PC-9 (cell line): ENCODE measurements at regions not wholly inside any gene's neighbourhood (a gene's known extent, or its start where the extent isn't known, plus 50 kb on each side); places are given as distances from the start of the nearest gene placed in this dataset.

ENCODE experiments used
- BruUV-seq: library from RNA; stranded (reverse); fragments of 400-500 nt; replicated peaks from 2 replicates; lab custom pipeline; 2021; lab: Mats Ljungman, UMichigan
- CTCF ChIA-PET: fragments of 300-600 bp; sonication (Branson Sonifier 250); formaldehyde crosslinking; loops from one replicate; lab custom pipeline; 2022; ENCODE audit warnings: antibody characterized with exemption; lab: Charles Lee
- POLR2A ChIA-PET: fragments of 300-600 bp; sonication (Branson Sonifier 250); formaldehyde crosslinking; loops from one replicate; lab custom pipeline; 2022; ENCODE audit warnings: antibody characterized with exemption; ENCODE audit not compliant: unreplicated experiment; lab: Charles Lee
- DNase-seq, 2 experiments: peaks; one replicate each; pipeline versions ENCODE4 v3.0.0 to v3.0.0-alpha.2; 2015 to 2022; ENCODE audit warnings: mixed read lengths in 1 of 2
- H2AFZ ChIP-seq: fragments of 200-600 bp; sonication (generic); 2 replicates; pipeline ENCODE4 v1.8.1; 2017; ENCODE audit warnings: antibody characterized with exemption
- H3F3A ChIP-seq: fragments of 200-600 bp; sonication (generic); 2 replicates; pipeline ENCODE4 v1.8.1; 2017; ENCODE audit warnings: antibody characterized with exemption, mild to moderate bottlenecking, low read depth; ENCODE audit not compliant: insufficient read depth
- H3K27ac ChIP-seq: fragments of 200-600 bp; sonication (generic); 2 replicates; pipeline ENCODE4 v1.6.1; 2016; ENCODE audit warnings: mixed run types
- H3K27me3 ChIP-seq: fragments of 200-600 bp; sonication (generic); 2 replicates; pipeline ENCODE4 v1.6.1; 2016; ENCODE audit warnings: low read depth, mixed run types; ENCODE audit not compliant: insufficient read depth
- H3K36me3 ChIP-seq: fragments of 200-600 bp; sonication (generic); 2 replicates; pipeline ENCODE4 v1.6.1; 2016; ENCODE audit warnings: low read depth, mixed run types
- H3K4me1 ChIP-seq: fragments of 200-600 bp; sonication (generic); replicated peaks from 2 replicates; pipeline ENCODE4 v1.6.1; 2016; ENCODE audit warnings: mixed run types; ENCODE audit not compliant: insufficient read depth
- H3K4me2 ChIP-seq: fragments of 200-600 bp; sonication (generic); 2 replicates; pipeline ENCODE4 v1.6.1; 2017; ENCODE audit warnings: mixed run types
- H3K4me3 ChIP-seq: fragments of 200-600 bp; sonication (generic); 2 replicates; pipeline ENCODE4 v1.6.1; 2016; ENCODE audit warnings: mixed run types
- H3K79me2 ChIP-seq: fragments of 200-600 bp; sonication (generic); 2 replicates; pipeline ENCODE4 v1.6.1; 2017; ENCODE audit warnings: low read depth, mixed run types
- H3K9me2 ChIP-seq: fragments of 200-600 bp; sonication (generic); 2 replicates; pipeline ENCODE4 v1.8.1; 2017; ENCODE audit warnings: mild to moderate bottlenecking; ENCODE audit not compliant: insufficient read depth
- H3K9me3 ChIP-seq: fragments of 200-600 bp; sonication (generic); 2 replicates; pipeline ENCODE4 v1.8.1; 2016; ENCODE audit warnings: low read depth; ENCODE audit not compliant: insufficient read depth
- H4K20me1 ChIP-seq: fragments of 200-600 bp; sonication (generic); 2 replicates; pipeline ENCODE4 v1.8.1; 2017; ENCODE audit not compliant: insufficient read depth
- EZH2 ChIP-seq: fragments of 200-600 bp; sonication (generic); IDR thresholded peaks from 2 replicates; pipeline ENCODE4 v1.8.0; 2017; ENCODE audit warnings: antibody characterized with exemption, low read depth
- intact Hi-C: fragments of 100-400 bp; cut with micrococcal nuclease; formaldehyde crosslinking; loops from one replicate; pipeline ENCODE4 v1.10.0; 2022; ENCODE audit not compliant: unreplicated experiment
- TF ChIP-seq, protein P1 (sequence below): fragments of 200-600 bp; sonication (generic); conservative IDR thresholded peaks from 2 replicates; pipeline ENCODE4 v1.6.1; 2017; ENCODE audit warnings: mixed run types, antibody characterized with exemption, mild to moderate bottlenecking, moderate library complexity

DNA sequence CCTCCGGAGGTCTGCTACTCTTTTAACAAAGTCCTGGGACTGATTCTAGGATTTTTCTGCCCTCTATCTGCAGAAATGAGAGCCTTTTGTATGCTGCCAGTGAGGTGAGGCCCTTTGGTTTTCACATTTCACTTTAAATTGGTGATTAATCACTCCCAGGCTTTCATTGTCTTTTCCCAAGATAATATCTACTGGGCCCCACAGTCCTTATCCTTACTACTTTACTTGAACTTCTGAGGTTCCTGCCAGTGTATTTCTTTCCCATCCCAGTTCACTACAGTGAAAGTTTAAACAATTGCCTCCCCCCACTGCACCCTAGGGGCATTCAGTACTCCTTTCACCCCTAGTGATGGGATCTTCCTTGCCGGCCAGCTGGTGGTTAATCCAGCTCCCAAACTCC, 127.4 kb upstream of the INHBA start:
- no peaks in the 10 kb centered on the region for H4K20me1 ChIP-seq
- TF ChIP-seq, protein P1, sequence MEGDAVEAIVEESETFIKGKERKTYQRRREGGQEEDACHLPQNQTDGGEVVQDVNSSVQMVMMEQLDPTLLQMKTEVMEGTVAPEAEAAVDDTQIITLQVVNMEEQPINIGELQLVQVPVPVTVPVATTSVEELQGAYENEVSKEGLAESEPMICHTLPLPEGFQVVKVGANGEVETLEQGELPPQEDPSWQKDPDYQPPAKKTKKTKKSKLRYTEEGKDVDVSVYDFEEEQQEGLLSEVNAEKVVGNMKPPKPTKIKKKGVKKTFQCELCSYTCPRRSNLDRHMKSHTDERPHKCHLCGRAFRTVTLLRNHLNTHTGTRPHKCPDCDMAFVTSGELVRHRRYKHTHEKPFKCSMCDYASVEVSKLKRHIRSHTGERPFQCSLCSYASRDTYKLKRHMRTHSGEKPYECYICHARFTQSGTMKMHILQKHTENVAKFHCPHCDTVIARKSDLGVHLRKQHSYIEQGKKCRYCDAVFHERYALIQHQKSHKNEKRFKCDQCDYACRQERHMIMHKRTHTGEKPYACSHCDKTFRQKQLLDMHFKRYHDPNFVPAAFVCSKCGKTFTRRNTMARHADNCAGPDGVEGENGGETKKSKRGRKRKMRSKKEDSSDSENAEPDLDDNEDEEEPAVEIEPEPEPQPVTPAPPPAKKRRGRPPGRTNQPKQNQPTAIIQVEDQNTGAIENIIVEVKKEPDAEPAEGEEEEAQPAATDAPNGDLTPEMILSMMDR, result no peak
- no peak for TF ChIP-seq EZH2
- H3F3A ChIP-seq, result no peaks in the 10 kb centered on the region
- no peaks in the 10 kb centered on the region for H3K9me3 ChIP-seq
- H3K4me2 ChIP-seq, result no peak overlapping the region
- H3K36me3 ChIP-seq, result no peaks in the 10 kb centered on the region
- intact Hi-C loops, result no loop called here
- no peak overlapping the region for H3K27ac ChIP-seq
- no peaks in the 10 kb centered on the region for H3K79me2 ChIP-seq
- H3K27me3 ChIP-seq, result no peaks in the 10 kb centered on the region
- H3K4me1 ChIP-seq, result no peaks in the 10 kb centered on the region
- H3K9me2 ChIP-seq, result no peaks in the 10 kb centered on the region
- no peak overlapping the region for H3K4me3 ChIP-seq
- ChIA-PET POLR2A (no interaction called here), CTCF (no interaction called here)
- H2AFZ ChIP-seq, result no peak overlapping the region
- no peak for DNase-seq
- no TSS peak for BruUV-seq

DNA sequence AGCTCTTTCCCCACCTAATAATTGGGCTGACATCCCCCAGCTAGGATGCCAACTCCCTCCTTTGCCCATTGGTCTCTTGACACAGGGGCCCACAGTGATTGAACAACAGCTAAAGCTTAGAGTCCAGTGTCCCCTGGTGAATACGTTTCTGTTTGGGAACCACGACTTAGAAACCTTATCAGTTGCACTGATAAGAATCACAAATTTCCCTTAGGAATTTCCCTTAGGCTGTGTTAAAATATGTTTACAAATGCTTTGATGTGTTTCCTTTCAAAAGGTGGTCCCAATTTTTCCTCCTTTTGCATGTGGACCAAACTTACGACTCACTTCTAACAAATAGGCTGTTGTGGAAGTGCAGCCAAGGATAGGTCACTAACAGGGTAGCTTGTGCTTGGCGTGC, 126.0 kb upstream of the INHBA start:
- no peaks in the 10 kb centered on the region for H3K36me3 ChIP-seq
- no peak overlapping the region for H3K4me3 ChIP-seq
- no peak for TF ChIP-seq EZH2
- TF ChIP-seq, protein P1, result no peak
- no peaks in the 10 kb centered on the region for H3K27me3 ChIP-seq
- intact Hi-C loops, result no loop called here
- H3F3A ChIP-seq, result no peaks in the 10 kb centered on the region
- H4K20me1 ChIP-seq, result no peaks in the 10 kb centered on the region
- H3K27ac ChIP-seq, result no peak overlapping the region
- no TSS peak for BruUV-seq
- ChIA-PET CTCF (no interaction called here), POLR2A (no interaction called here)
- no peaks in the 10 kb centered on the region for H3K9me2 ChIP-seq
- DNase-seq, result no peak
- no peaks in the 10 kb centered on the region for H3K79me2 ChIP-seq
- no peaks in the 10 kb centered on the region for H3K4me1 ChIP-seq
- no peak overlapping the region for H3K4me2 ChIP-seq
- no peaks in the 10 kb centered on the region for H3K9me3 ChIP-seq
- H2AFZ ChIP-seq, result no peak overlapping the region

GRCh38 chr7:41826641-41827040, 123.8 kb upstream of the INHBA start:
- H3K9me3 ChIP-seq, result no peaks in the 10 kb centered on the region
- H3K27me3 ChIP-seq, result no peaks in the 10 kb centered on the region
- H3K79me2 ChIP-seq, result no peaks in the 10 kb centered on the region
- H3K27ac ChIP-seq, result no peak overlapping the region
- POLR2A ChIA-PET, result no interaction called here
- no peaks in the 10 kb centered on the region for H3K36me3 ChIP-seq
- no peak overlapping the region for H3K4me3 ChIP-seq
- intact Hi-C loops, result no loop called here
- H3K9me2 ChIP-seq, result no peaks in the 10 kb centered on the region
- DNase-seq, result no peak
- no peak overlapping the region for H2AFZ ChIP-seq
- TF ChIP-seq EZH2, result no peak
- H4K20me1 ChIP-seq, result no peaks in the 10 kb centered on the region
- no peaks in the 10 kb centered on the region for H3F3A ChIP-seq
- no peaks in the 10 kb centered on the region for H3K4me1 ChIP-seq
- no TSS peak for BruUV-seq
- H3K4me2 ChIP-seq, result no peak overlapping the region
- CTCF ChIA-PET, result no interaction called here

DNA sequence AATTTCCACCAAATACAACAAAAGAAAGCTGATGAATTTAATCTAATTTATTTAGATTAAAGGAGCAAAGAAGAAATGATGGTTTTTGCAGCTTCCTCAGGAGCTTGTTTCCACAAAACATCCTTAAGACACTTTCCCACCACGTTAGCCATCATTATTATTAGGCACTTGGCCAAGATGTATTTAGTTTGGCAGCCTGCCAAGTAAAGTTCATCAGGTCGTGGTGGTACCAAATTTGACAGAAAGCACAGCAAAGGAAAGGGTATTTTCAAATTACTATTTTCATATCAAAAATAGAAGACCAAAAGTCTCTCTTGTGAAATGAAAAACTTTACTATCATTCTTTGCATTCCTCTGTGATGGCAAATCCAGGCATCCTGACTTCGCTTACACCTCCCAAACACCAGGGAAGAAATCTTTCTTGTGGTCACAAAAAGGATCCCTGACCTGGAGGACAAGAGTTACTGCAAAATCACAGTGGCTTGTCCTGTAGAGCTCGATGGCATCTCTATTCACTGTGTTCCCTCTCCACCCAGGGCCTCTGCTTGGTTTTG, 123.1 kb upstream of the INHBA start:
- CTCF ChIA-PET, result no interaction called here
- Histone ChIP-seq H2AFZ (no peak overlapping the region), H4K20me1 (no peaks in the 10 kb centered on the region), H3K4me2 (no peak overlapping the region), H3K36me3 (no peaks in the 10 kb centered on the region), H3K79me2 (no peaks in the 10 kb centered on the region), H3K27ac (no peak overlapping the region), H3K9me2 (no peaks in the 10 kb centered on the region), H3K4me1 (no peaks in the 10 kb centered on the region), H3K9me3 (no peaks in the 10 kb centered on the region), H3K27me3 (no peaks in the 10 kb centered on the region), H3F3A (no peaks in the 10 kb centered on the region), H3K4me3 (no peak overlapping the region)
- intact Hi-C loops, result no loop called here
- no TSS peak for BruUV-seq
- POLR2A ChIA-PET, result no interaction called here
- no peak for DNase-seq
- TF ChIP-seq EZH2, result no peak
- TF ChIP-seq, protein P1, result no peak
